ENCODE measurements at regions not wholly inside any gene's neighbourhood (a gene's known extent, or its start where the extent isn't known, plus 50 kb on each side); places are given as distances from the start of the nearest gene placed in this dataset.

GRCh38 chrX:25531096-25531495 lies 515.3 kb upstream of the ARX start (continued):
- TF ChIP-seq, protein P1, sequence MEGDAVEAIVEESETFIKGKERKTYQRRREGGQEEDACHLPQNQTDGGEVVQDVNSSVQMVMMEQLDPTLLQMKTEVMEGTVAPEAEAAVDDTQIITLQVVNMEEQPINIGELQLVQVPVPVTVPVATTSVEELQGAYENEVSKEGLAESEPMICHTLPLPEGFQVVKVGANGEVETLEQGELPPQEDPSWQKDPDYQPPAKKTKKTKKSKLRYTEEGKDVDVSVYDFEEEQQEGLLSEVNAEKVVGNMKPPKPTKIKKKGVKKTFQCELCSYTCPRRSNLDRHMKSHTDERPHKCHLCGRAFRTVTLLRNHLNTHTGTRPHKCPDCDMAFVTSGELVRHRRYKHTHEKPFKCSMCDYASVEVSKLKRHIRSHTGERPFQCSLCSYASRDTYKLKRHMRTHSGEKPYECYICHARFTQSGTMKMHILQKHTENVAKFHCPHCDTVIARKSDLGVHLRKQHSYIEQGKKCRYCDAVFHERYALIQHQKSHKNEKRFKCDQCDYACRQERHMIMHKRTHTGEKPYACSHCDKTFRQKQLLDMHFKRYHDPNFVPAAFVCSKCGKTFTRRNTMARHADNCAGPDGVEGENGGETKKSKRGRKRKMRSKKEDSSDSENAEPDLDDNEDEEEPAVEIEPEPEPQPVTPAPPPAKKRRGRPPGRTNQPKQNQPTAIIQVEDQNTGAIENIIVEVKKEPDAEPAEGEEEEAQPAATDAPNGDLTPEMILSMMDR (IDR thresholded peaks at IDR 0.05; ENCODE audit: control extremely low read depth in 1 of 3, insufficient read depth in 1 of 3, low read depth in 1 of 3, low read length in 3 of 3), result no peak
- TF ChIP-seq KDM4A (IDR thresholded peaks at IDR 0.05; ENCODE audit: low read depth, low read length, severe bottlenecking), result no peak
